ENCODE measurements at regions not wholly inside any gene's neighbourhood (a gene's known extent, or its start where the extent isn't known, plus 50 kb on each side); places are given as distances from the start of the nearest gene placed in this dataset.

GRCh38 chr22:48586799-48587185 lies 1240.9 kb downstream of the BRD1 start:
- H3K36me3 ChIP-seq, result no peaks in the 10 kb centered on the region
- DNase-seq, result no peak
- H3K27me3 ChIP-seq, result no peaks in the 10 kb centered on the region
- WGBS, 3 donors, result 90 to 93% (median 92%) methylated on average over 7 of the region's 7 CpGs
- no peak overlapping the region for H3K27ac ChIP-seq
- intact Hi-C loops (cut with DNase I), result no loop called here
- H3K9me3 ChIP-seq, result no peaks in the 10 kb centered on the region
- H3K4me3 ChIP-seq, result no peak overlapping the region
- no peak for TF ChIP-seq POLR2A (IDR thresholded peaks at IDR 0.05)
- TF ChIP-seq CTCF (IDR thresholded peaks at IDR 0.05), result no peak
- TF ChIP-seq EP300 (IDR thresholded peaks at IDR 0.05), result no peak
- H3K4me1 ChIP-seq (ENCODE audit: insufficient read depth), result no peaks in the 10 kb centered on the region

- TF ChIP-seq EP300 (IDR thresholded peaks at IDR 0.05) (no peak), POLR2A (IDR thresholded peaks at IDR 0.05) (no peak), CTCF (IDR thresholded peaks at IDR 0.05) (no peak)
- no peaks in the 10 kb centered on the region for H3K4me1 ChIP-seq (ENCODE audit: insufficient read depth)
- H3K9me3 ChIP-seq, result no peaks in the 10 kb centered on the region
- H3K27me3 ChIP-seq, result no peaks in the 10 kb centered on the region
- H3K4me3 ChIP-seq, result no peak overlapping the region
- 75 to 79% (median 78%) methylated on average over 19 to 21 of the region's 21 CpGs for WGBS, 3 donors
- intact Hi-C loops (cut with DNase I), result no loop called here
- DNase-seq, result no peak
- H3K36me3 ChIP-seq, result no peaks in the 10 kb centered on the region
- H3K27ac ChIP-seq, result no peak overlapping the region
Measured at GRCh38 chr22:48585916-48586798, 1241.5 kb downstream of the BRD1 start.

- no peak for TF ChIP-seq EP300 (IDR thresholded peaks at IDR 0.05)
- TF ChIP-seq CTCF (IDR thresholded peaks at IDR 0.05), result no peak
- no peak for TF ChIP-seq POLR2A (IDR thresholded peaks at IDR 0.05)
- 90 to 94% (median 94%) methylated on average over 3 of the region's 3 CpGs for WGBS, 3 donors
- intact Hi-C loops (cut with DNase I), result no loop called here
- DNase-seq, result no peak
- Histone ChIP-seq H3K27me3 (no peaks in the 10 kb centered on the region), H3K36me3 (no peaks in the 10 kb centered on the region), H3K4me1 (ENCODE audit: insufficient read depth) (no peaks in the 10 kb centered on the region), H3K4me3 (no peak overlapping the region), H3K27ac (no peak overlapping the region), H3K9me3 (no peaks in the 10 kb centered on the region)
Measured at GRCh38 chr22:48584170-48584569, 1243.5 kb downstream of the BRD1 start.

- Histone ChIP-seq H3K4me3 (no peak overlapping the region), H3K27me3 (no peaks in the 10 kb centered on the region), H3K9me3 (no peaks in the 10 kb centered on the region), H3K36me3 (no peaks in the 10 kb centered on the region), H3K4me1 (ENCODE audit: insufficient read depth) (no peaks in the 10 kb centered on the region), H3K27ac (no peak overlapping the region)
- WGBS, 3 donors, result 84 to 89% (median 88%) methylated on average over 20 of the region's 20 CpGs
- TF ChIP-seq CTCF (IDR thresholded peaks at IDR 0.05), result no peak
- no peak for TF ChIP-seq POLR2A (IDR thresholded peaks at IDR 0.05)
- no peak for TF ChIP-seq EP300 (IDR thresholded peaks at IDR 0.05)
- no peak for DNase-seq
- intact Hi-C loops (cut with DNase I), result no loop called here
Measured at GRCh38 chr22:48581796-48582469, 1245.7 kb downstream of the BRD1 start.
